ENCODE measurements at regions not wholly inside any gene's neighbourhood (a gene's known extent, or its start where the extent isn't known, plus 50 kb on each side); places are given as distances from the start of the nearest gene placed in this dataset.

DNA sequence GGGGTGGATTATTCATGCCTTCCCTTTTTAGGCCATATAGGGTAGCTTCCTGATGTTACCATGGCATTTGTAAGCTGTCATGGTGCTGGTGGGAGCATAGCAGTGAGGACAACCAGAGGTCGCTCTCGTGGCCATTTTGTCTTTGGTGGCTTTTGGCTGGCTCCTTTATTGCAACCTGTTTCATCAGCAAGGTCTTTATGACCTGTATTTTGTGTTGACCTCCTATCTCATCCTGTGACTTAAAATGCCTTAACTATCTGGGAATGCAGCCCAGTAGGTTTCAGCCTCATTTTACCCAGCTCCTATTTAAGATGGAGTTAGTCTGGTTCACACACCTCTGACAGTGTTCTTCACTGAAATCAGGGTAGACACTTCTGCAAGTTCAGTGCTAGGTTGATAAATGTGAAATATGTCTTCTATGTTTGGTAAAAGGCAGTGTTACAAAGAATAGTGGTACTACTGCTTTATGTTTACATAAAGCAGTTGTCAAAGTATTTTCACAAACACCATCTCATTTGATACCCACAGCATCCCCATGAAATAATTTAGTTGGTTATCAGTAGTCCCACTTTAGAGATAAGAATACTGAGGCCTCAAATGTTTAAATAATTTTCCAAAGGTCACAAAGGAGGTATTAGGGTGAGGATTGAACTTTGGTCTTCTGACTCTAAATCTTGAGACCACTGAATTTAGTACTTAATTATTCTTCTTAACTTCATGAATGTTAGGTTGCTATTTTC, 77.1 kb upstream of the C4orf54 start:
- TF ChIP-seq, protein P1, sequence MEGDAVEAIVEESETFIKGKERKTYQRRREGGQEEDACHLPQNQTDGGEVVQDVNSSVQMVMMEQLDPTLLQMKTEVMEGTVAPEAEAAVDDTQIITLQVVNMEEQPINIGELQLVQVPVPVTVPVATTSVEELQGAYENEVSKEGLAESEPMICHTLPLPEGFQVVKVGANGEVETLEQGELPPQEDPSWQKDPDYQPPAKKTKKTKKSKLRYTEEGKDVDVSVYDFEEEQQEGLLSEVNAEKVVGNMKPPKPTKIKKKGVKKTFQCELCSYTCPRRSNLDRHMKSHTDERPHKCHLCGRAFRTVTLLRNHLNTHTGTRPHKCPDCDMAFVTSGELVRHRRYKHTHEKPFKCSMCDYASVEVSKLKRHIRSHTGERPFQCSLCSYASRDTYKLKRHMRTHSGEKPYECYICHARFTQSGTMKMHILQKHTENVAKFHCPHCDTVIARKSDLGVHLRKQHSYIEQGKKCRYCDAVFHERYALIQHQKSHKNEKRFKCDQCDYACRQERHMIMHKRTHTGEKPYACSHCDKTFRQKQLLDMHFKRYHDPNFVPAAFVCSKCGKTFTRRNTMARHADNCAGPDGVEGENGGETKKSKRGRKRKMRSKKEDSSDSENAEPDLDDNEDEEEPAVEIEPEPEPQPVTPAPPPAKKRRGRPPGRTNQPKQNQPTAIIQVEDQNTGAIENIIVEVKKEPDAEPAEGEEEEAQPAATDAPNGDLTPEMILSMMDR (IDR thresholded peaks at IDR 0.05; ENCODE audit: low read depth, low read length): no peak
- no peak for TF ChIP-seq POLR2A (IDR thresholded peaks at IDR 0.05; ENCODE audit: extremely low read depth, insufficient read length)
- TF ChIP-seq, protein P2, sequence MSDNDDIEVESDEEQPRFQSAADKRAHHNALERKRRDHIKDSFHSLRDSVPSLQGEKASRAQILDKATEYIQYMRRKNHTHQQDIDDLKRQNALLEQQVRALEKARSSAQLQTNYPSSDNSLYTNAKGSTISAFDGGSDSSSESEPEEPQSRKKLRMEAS (IDR thresholded peaks at IDR 0.05; ENCODE audit: low read depth, low read length): no peak
- no peak for TF ChIP-seq MYC (IDR thresholded peaks at IDR 0.05; ENCODE audit: low read depth, low read length)
